T follicular helper cell (primary cell): ENCODE measurements at regions not wholly inside any gene's neighbourhood (a gene's known extent, or its start where the extent isn't known, plus 50 kb on each side); places are given as distances from the start of the nearest gene placed in this dataset.

Experiments
- DNase-seq: peaks from one replicate; pipeline ENCODE4 v3.0.0-alpha.2; 2020; ENCODE audit warnings: low read depth

- DNase-seq: no peak
Observed at GRCh38 chr16:87067836-87068761, 249.1 kb downstream of the C16orf95 start.

- DNase-seq: no peak
Observed at GRCh38 chr16:87068762-87069150, 248.4 kb downstream of the C16orf95 start.

GRCh38 chr16:87070657-87071056 lies 246.5 kb downstream of the C16orf95 start:
- no peak for DNase-seq

GRCh38 chr16:87072101-87072500 lies 245.1 kb downstream of the C16orf95 start:
- no peak for DNase-seq

GRCh38 chr16:87074641-87075318 lies 242.4 kb downstream of the C16orf95 start:
- no peak for DNase-seq

GRCh38 chr16:87075319-87075860 lies 241.8 kb downstream of the C16orf95 start:
- DNase-seq: no peak

- DNase-seq: no peak
Observed at GRCh38 chr16:87076331-87076949, 240.8 kb downstream of the C16orf95 start.

- no peak for DNase-seq
Observed at GRCh38 chr16:87076950-87077749, 240.0 kb downstream of the C16orf95 start.

GRCh38 chr16:87077750-87078127 lies 239.5 kb downstream of the C16orf95 start:
- no peak for DNase-seq

GRCh38 chr16:87080571-87081167 lies 236.5 kb downstream of the C16orf95 start:
- DNase-seq: no peak

- DNase-seq: no peak
Observed at GRCh38 chr16:87085441-87085840, 231.8 kb downstream of the C16orf95 start.

- no peak for DNase-seq
Observed at GRCh38 chr16:87086156-87086555, 231.0 kb downstream of the C16orf95 start.

- no peak for DNase-seq
Observed at GRCh38 chr16:87086575-87086974, 230.6 kb downstream of the C16orf95 start.

- DNase-seq: no peak
Observed at GRCh38 chr16:87092958-87093357, 224.2 kb downstream of the C16orf95 start.

- DNase-seq: no peak
Observed at GRCh38 chr16:87093804-87094555, 223.2 kb downstream of the C16orf95 start.

- no peak for DNase-seq
Observed at GRCh38 chr16:87094556-87094865, 222.7 kb downstream of the C16orf95 start.

- DNase-seq: no peak
Observed at GRCh38 chr16:87095271-87095670, 221.9 kb downstream of the C16orf95 start.

- no peak for DNase-seq
Observed at GRCh38 chr16:87096746-87097333, 220.4 kb downstream of the C16orf95 start.

- no peak for DNase-seq
Observed at GRCh38 chr16:87098361-87098760, 218.8 kb downstream of the C16orf95 start.
